ENCODE measurements at regions not wholly inside any gene's neighbourhood (a gene's known extent, or its start where the extent isn't known, plus 50 kb on each side); places are given as distances from the start of the nearest gene placed in this dataset.

DNA sequence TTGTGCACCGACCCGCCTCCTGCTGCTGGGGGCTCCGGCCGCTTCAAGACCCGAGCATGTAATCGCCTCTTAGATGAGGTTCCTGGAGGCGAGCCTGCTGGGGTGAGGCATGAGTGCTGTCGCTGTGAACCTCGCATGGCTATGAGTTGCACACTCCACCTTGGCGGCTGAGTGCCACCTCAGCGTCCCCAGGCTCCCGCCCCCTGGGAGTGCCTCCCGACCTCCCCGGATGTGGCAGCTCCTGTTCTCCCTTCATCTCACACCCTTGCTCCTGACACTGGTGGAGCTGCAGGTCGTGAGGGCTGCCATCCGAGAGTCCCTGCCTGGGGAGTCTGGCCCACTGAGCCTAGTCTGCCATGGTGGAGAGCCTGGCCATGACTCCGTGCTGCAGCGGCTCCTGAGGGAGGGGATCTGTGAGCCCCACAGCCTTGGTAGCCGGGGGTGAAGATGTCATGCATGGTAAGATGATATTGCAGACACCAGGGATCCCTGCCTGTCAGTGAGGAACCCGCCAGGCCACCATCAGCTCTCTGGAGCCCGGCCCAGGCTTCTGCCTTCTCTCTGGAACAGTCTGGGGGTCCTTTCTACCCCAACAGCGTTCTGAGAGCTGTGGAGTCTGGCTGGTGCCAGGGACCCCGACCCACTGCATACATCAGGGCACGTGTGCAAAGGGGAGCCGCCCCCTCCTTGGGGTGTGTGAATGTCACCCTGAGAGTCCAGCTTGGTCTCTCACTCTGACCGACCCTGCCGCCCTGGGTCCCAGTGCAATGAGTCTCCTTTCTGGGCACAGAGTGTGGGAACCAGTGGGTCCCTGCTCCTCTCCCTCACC, 61.6 kb upstream of the HS6ST1 start:
- Histone ChIP-seq H3K4me3 (no peak overlapping the region), H3K27ac (no peak overlapping the region), H3K9me3 (no peaks in the 10 kb centered on the region), H3K36me3 (no peaks in the 10 kb centered on the region), H3K4me1 (no peaks in the 10 kb centered on the region), H3K27me3 (no peaks in the 10 kb centered on the region)
- intact Hi-C loops (cut with DNase I): no loop called here
- ATAC-seq: no peak
- TF ChIP-seq, protein P1, sequence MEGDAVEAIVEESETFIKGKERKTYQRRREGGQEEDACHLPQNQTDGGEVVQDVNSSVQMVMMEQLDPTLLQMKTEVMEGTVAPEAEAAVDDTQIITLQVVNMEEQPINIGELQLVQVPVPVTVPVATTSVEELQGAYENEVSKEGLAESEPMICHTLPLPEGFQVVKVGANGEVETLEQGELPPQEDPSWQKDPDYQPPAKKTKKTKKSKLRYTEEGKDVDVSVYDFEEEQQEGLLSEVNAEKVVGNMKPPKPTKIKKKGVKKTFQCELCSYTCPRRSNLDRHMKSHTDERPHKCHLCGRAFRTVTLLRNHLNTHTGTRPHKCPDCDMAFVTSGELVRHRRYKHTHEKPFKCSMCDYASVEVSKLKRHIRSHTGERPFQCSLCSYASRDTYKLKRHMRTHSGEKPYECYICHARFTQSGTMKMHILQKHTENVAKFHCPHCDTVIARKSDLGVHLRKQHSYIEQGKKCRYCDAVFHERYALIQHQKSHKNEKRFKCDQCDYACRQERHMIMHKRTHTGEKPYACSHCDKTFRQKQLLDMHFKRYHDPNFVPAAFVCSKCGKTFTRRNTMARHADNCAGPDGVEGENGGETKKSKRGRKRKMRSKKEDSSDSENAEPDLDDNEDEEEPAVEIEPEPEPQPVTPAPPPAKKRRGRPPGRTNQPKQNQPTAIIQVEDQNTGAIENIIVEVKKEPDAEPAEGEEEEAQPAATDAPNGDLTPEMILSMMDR (IDR thresholded peaks at IDR 0.05): no peak
- TF ChIP-seq POLR2A (IDR thresholded peaks at IDR 0.05): no peak
- 96% methylated on average over 5 of the region's 27 CpGs for WGBS (ENCODE audit: insufficient coverage, low coverage, low lambda C conversion rate, missing lambda C conversion rate)
- DNase-seq: peak; percentile 12 to 45 (median 39)

DNA sequence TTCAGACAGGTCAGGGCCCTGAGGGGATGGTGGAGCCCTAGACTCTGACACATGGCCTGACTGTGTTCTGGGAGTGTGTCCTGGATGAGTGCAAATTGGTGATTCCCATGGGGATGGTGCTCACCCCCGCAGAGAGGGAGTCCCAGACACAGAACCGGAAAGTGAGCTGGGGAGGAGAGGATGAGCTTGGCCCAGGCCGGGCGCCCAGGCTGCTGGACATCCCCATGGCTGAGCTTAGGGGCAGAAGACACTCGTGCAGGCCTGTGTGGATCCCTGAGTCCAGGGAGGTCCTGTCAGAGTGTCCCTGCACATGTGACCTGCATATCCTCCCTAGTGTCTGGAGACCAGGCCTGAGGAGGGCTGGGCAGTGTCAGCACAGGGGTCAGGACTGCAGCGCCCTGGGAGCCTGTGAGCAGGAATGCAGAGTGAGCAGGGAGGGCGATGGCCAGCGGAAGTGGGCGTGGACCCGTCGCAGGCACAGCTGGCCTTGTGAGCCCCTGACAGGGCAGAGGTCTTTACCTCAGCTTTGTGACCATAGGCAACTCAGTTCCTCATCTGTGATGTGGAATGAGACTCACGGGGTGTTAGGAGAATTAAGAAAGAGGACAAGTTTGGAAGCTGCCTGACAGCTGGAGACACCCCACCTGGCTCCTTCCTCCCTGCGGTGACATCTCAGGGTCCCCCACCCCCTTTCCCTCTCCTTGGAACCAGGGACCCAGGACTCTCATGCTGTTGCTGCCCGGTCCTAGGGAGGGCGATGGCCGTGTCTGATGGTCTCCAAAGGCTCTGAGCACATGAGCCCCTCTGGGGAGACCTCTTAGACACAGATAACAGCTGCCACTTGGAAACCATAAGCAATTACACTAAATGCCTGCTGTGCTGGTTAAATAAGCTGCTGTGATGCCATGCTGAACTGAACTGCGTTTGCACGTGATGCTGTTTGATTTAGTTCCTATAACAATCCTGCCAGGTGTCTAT, 62.6 kb upstream of the HS6ST1 start:
- no peaks in the 10 kb centered on the region for H3K36me3 ChIP-seq
- no peaks in the 10 kb centered on the region for H3K4me1 ChIP-seq
- no peak for TF ChIP-seq POLR2A (IDR thresholded peaks at IDR 0.05)
- TF ChIP-seq, protein P1 (IDR thresholded peaks at IDR 0.05): no peak
- H3K27me3 ChIP-seq: no peaks in the 10 kb centered on the region
- no peaks in the 10 kb centered on the region for H3K9me3 ChIP-seq
- no peak overlapping the region for H3K4me3 ChIP-seq
- intact Hi-C loops (cut with DNase I): no loop called here
- 63% methylated on average over 4 of the region's 18 CpGs for WGBS (ENCODE audit: insufficient coverage, low coverage, low lambda C conversion rate, missing lambda C conversion rate)
- no peak overlapping the region for H3K27ac ChIP-seq
- ATAC-seq (peak; percentile 37 to 50 (median 38)), DNase-seq (peak; percentile 11 to 51 (median 44))

DNA sequence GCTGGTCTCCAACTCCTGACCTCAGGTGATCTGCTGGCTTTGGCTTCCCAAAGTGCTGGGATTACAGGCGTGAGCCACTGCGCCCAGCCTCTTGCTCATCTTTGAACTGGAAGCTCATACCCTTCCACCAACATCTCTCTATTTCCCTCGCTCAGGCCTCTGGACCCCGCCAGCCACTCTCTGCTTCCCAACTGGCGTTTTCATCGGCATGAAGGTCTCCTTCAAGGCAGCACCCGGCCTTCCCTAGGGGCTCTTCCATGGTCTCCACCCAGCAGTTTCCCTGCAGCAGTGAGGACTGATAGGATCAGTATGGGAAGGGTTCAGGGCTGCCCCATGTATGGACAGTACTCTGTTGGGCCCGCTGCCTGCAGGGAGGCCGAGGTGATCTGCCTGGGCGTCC, 65.8 kb upstream of the HS6ST1 start:
- DNase-seq (peak in 2 of 3 donors; percentile 12 to 25), ATAC-seq (no peak)
- no peak overlapping the region for H3K4me3 ChIP-seq
- H3K27ac ChIP-seq: no peak overlapping the region
- intact Hi-C loops (cut with DNase I): no loop called here
- H3K36me3 ChIP-seq: no peaks in the 10 kb centered on the region
- no peak for TF ChIP-seq POLR2A (IDR thresholded peaks at IDR 0.05)
- TF ChIP-seq, protein P1 (IDR thresholded peaks at IDR 0.05): no peak
- H3K27me3 ChIP-seq: no peaks in the 10 kb centered on the region
- H3K4me1 ChIP-seq: no peaks in the 10 kb centered on the region
- WGBS (ENCODE audit: insufficient coverage, low coverage, low lambda C conversion rate, missing lambda C conversion rate): 98% methylated on average over 9 of the region's 10 CpGs
- H3K9me3 ChIP-seq: no peaks in the 10 kb centered on the region

DNA sequence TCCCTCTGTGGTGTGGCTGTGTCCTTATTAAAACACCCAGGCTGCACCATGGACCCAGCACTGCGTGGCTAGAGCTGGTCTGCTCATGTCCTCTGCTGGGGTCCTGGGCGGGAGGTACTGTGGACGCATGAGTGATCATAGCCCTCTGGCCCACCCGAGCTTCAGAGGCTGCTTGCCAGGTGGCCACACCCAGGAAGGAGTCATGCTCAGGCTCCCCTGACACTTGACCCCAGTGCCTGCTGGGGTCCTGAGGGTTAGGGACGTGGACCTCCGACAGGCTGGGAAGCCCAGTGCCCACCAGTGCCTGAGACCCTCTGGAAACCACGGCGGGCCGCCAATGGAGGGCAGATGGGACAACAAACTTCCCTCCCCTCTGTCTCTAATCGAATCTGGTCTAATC, 66.3 kb upstream of the HS6ST1 start:
- TF ChIP-seq POLR2A (IDR thresholded peaks at IDR 0.05): no peak
- TF ChIP-seq, protein P1 (IDR thresholded peaks at IDR 0.05): no peak
- no peaks in the 10 kb centered on the region for H3K9me3 ChIP-seq
- no peaks in the 10 kb centered on the region for H3K4me1 ChIP-seq
- DNase-seq: peak in 2 of 3 donors; percentile 8 to 49
- intact Hi-C loops (cut with DNase I): no loop called here
- WGBS (ENCODE audit: insufficient coverage, low coverage, low lambda C conversion rate, missing lambda C conversion rate): 0% methylated on average over 1 of the region's 10 CpGs
- no peak for ATAC-seq
- no peaks in the 10 kb centered on the region for H3K27me3 ChIP-seq
- no peak overlapping the region for H3K4me3 ChIP-seq
- no peaks in the 10 kb centered on the region for H3K36me3 ChIP-seq
- H3K27ac ChIP-seq: no peak overlapping the region

Measured in right lobe of liver (tissue), 6 donors.